HEK293T (cell line): ENCODE measurements at regions not wholly inside any gene's neighbourhood (a gene's known extent, or its start where the extent isn't known, plus 50 kb on each side); places are given as distances from the start of the nearest gene placed in this dataset.

Source experiments
- CTCF ChIA-PET: fragments of 350-600 bp; formaldehyde crosslinking; extraction: SDS; loops from one replicate; lab custom pipeline; 2021; ENCODE audit warnings: antibody characterized with exemption, inconsistent platforms; lab: Yijun Ruan, JAX
- POLR2A ChIA-PET: fragments of 350-600 bp; formaldehyde crosslinking; extraction: SDS; loops from one replicate; lab custom pipeline; 2020; ENCODE audit warnings: antibody characterized with exemption, inconsistent platforms; lab: Yijun Ruan, JAX
- DNase-seq: peaks from one replicate; pipeline ENCODE4 v3.0.0; 2012; ENCODE audit warnings: mixed read lengths; ENCODE audit errors: extremely low spot score
- ARNT ChIP-seq: fragments of 450-650 bp; IDR thresholded peaks from 2 replicates; pipeline ENCODE4 v1.6.1; 2017; ENCODE audit warnings: mild to moderate bottlenecking
- BHLHE40 ChIP-seq: fragments of 450-650 bp; IDR thresholded peaks from 2 replicates; pipeline ENCODE4 v1.6.1; 2016; ENCODE audit warnings: mild to moderate bottlenecking, moderate library complexity, borderline replicate concordance
- CTBP1 ChIP-seq: fragments of 450-650 bp; IDR thresholded peaks from 2 replicates; pipeline ENCODE4 v1.6.1; 2016; ENCODE audit warnings: borderline replicate concordance
- ELF4 ChIP-seq: fragments of 450-650 bp; IDR thresholded peaks from 2 replicates; pipeline ENCODE4 v1.6.1; 2017; ENCODE audit warnings: antibody characterized with exemption
- FOXA1 ChIP-seq: fragments of 450-650 bp; IDR thresholded peaks from 2 replicates; pipeline ENCODE4 v1.6.1; 2016; ENCODE audit warnings: mild to moderate bottlenecking
- FOXK2 ChIP-seq: fragments of 450-650 bp; IDR thresholded peaks from 2 replicates; pipeline ENCODE4 v1.6.1; 2016; ENCODE audit warnings: mild to moderate bottlenecking
- FOXM1 ChIP-seq: fragments of 450-650 bp; IDR thresholded peaks from 2 replicates; pipeline ENCODE4 v1.6.1; 2017; ENCODE audit warnings: mild to moderate bottlenecking, borderline replicate concordance
- HDGF ChIP-seq: fragments of 450-650 bp; IDR thresholded peaks from 2 replicates; pipeline ENCODE4 v1.6.1; 2017; ENCODE audit warnings: antibody characterized with exemption, borderline replicate concordance
- L3MBTL2 ChIP-seq: fragments of 450-650 bp; conservative IDR thresholded peaks from 2 replicates; pipeline ENCODE4 v1.6.1; 2016; ENCODE audit warnings: mild to moderate bottlenecking
- LEF1 ChIP-seq: fragments of 450-650 bp; IDR thresholded peaks from 2 replicates; pipeline ENCODE4 v1.6.1; 2017; ENCODE audit warnings: mild to moderate bottlenecking, borderline replicate concordance
- NFRKB ChIP-seq: fragments of 450-650 bp; IDR thresholded peaks from 2 replicates; pipeline ENCODE4 v1.6.1; 2016; ENCODE audit warnings: mild to moderate bottlenecking, moderate library complexity
- SP1 ChIP-seq: fragments of 450-650 bp; IDR thresholded peaks from 2 replicates; pipeline ENCODE4 v1.6.1; 2017
- SUZ12 ChIP-seq: fragments of 450-650 bp; IDR thresholded peaks from 2 replicates; pipeline ENCODE4 v1.6.1; 2016; ENCODE audit warnings: mild to moderate bottlenecking
- TARDBP ChIP-seq: fragments of 450-650 bp; IDR thresholded peaks from 2 replicates; pipeline ENCODE4 v1.6.1; 2016
- ZNF384 ChIP-seq: fragments of 450-650 bp; IDR thresholded peaks from 2 replicates; pipeline ENCODE4 v1.6.1; 2016
- TF ChIP-seq, protein P1 (sequence below): fragments of 450-650 bp; IDR thresholded peaks from 2 replicates; pipeline ENCODE4 v1.6.1; 2016

DNA sequence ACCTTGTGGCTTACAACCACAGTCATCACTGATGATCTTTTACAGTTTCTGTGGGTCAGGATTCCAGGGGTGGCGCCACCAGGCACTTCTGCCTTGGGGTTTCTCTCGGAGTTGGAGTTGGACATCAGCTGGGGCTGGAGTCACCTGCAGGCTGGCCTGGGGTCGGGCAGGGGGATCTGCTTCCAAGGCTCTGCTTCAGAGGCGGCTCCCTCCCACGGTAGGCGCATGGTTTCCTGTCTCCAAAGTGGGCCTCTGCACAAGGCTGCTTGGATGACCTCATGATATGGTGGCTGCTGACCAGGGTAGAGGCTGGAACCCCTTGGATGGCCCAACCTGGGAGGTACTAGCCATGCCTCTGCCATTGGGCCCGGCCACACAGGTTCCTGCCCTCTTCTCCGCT lies 170.6 kb upstream of the CIBAR2 start:
- TF ChIP-seq LEF1 (no peak), FOXK2 (no peak), ZNF384 (no peak), TARDBP (no peak), HDGF (no peak)
- CTCF ChIA-PET: no interaction called here
- POLR2A ChIA-PET: no interaction called here
- DNase-seq: no peak

DNA sequence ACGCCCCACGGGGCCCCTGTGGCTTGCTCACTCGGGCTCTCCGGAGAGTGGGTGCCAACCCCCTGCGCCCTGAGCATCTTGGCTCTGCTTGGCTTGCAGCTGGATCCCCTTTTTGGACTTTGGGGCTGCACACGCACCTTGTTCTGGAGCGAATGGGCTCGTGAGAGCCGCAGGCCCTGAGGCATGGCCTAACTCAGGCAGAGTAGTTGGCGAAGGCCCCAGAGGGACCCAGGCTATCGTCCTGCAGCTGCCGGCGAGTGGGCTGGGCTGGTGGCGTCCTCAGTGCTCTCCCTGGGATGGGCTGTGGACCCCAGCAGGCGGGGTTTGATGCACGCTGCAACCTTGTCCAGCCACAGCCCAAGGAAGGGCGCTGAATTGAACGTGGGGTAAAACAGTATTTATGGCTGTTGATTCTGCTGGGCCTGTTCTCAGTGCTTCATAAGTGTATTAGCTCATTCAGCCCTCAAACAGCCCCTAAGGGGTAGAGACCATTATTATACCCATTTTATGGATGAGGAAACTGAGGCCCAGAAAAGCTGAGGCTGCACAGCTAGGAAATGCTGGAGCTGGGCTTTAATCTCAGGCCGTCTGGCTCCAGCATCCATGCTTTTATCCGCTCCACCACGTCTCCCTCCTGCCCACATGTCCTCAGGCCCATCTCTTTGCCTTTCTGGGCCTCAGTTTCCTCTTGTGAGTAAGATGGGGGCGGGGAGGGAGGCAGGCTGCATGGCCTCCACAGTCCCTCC lies 171.2 kb upstream of the CIBAR2 start:
- no peak for DNase-seq
- TF ChIP-seq TARDBP (no peak), BHLHE40 (no peak), FOXM1 (no peak), SUZ12 (no peak), FOXK2 (no peak), SP1 (no peak), ZNF384 (no peak), CTBP1 (no peak), ARNT (no peak)
- TF ChIP-seq, protein P1, sequence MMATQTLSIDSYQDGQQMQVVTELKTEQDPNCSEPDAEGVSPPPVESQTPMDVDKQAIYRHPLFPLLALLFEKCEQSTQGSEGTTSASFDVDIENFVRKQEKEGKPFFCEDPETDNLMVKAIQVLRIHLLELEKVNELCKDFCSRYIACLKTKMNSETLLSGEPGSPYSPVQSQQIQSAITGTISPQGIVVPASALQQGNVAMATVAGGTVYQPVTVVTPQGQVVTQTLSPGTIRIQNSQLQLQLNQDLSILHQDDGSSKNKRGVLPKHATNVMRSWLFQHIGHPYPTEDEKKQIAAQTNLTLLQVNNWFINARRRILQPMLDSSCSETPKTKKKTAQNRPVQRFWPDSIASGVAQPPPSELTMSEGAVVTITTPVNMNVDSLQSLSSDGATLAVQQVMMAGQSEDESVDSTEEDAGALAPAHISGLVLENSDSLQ: no peak
- ChIA-PET POLR2A (no interaction called here), CTCF (interaction anchor here (1.2 kb wide), 1 partner anchor 30 kb away, joined by 4 read pairs; no protein-coding TSS in a partner anchor)

DNA sequence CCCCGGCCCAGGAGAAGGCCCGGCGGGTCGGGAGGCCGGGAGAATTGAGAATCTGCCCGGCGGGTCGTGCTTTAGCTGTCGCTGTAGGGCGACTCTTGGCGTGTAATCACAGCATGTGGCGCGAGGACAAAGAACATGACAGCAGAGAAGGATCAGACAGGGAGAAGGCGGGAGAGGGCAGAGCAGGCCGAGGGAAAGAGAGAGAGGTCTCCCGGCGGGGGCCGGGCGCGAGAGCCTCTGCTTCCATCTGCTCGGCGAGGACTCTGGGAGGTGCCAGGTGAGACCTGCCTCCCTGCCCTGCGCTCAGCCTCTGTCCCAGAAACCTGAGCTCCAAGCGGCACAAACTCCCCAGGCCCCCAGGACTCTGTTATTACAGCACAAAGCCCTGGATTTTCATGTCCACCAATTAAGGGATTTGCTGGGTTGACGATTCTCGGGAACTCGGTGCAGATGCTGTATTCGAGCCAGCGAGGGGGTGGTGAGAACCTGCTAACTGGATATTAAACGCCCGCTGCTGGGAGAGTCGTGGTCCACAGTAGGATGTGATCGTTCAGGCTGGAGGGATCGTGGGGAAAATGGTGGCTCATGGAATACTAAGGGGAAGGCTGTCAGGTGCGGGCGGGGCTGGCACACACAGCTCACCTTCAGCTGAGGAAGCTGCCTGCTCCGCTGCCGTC lies 172.0 kb upstream of the CIBAR2 start:
- ChIA-PET CTCF (interaction anchor here (1.2 kb wide), 1 partner anchor 31 kb away, joined by 4 read pairs; no protein-coding TSS in a partner anchor), POLR2A (no interaction called here)
- TF ChIP-seq ARNT: no peak
- DNase-seq: no peak

- CTCF ChIA-PET: no interaction called here
- no peak for TF ChIP-seq BHLHE40
- no peak for TF ChIP-seq HDGF
- no peak for TF ChIP-seq FOXM1
- TF ChIP-seq SP1: no peak
- no peak for TF ChIP-seq ELF4
- no peak for TF ChIP-seq SUZ12
- TF ChIP-seq L3MBTL2: no peak
- TF ChIP-seq TARDBP: no peak
- TF ChIP-seq, protein P1: no peak
- no peak for TF ChIP-seq ARNT
- POLR2A ChIA-PET: interaction anchor here (1.4 kb wide), 1 partner anchor 12 kb away, joined by 4 read pairs; no protein-coding TSS in a partner anchor
These were observed 173.4 kb upstream of the CIBAR2 start for GRCh38 chr16:85285681-85286065.

GRCh38 chr16:85286066-85286831 lies 174.0 kb upstream of the CIBAR2 start:
- ChIA-PET POLR2A (interaction anchor here (1.4 kb wide), 1 partner anchor 11 kb away, joined by 4 read pairs; no protein-coding TSS in a partner anchor), CTCF (interaction anchor here (0.6 to 1.6 kb wide), 2 partner anchors 11 to 16 kb away, joined by 4 to 5 read pairs; no protein-coding TSS in a partner anchor)
- DNase-seq: no peak
- TF ChIP-seq, protein P1: no peak
- no peak for TF ChIP-seq HDGF
- no peak for TF ChIP-seq ELF4
- TF ChIP-seq LEF1: no peak
- TF ChIP-seq NFRKB: no peak
- no peak for TF ChIP-seq SP1
- no peak for TF ChIP-seq ARNT
- TF ChIP-seq FOXK2: no peak
- TF ChIP-seq BHLHE40: no peak
- TF ChIP-seq FOXM1: no peak
- no peak for TF ChIP-seq TARDBP
- no peak for TF ChIP-seq FOXA1
- TF ChIP-seq CTBP1: no peak
- TF ChIP-seq SUZ12: no peak
- no peak for TF ChIP-seq ZNF384
- no peak for TF ChIP-seq L3MBTL2

More at GRCh38 chr16:85285681-85286065, 173.4 kb upstream of the CIBAR2 start:
- DNase-seq: no peak
